ENCODE measurements at regions not wholly inside any gene's neighbourhood (a gene's known extent, or its start where the extent isn't known, plus 50 kb on each side); places are given as distances from the start of the nearest gene placed in this dataset.

- H3K27ac ChIP-seq (ENCODE audit: low read depth, low read length, severe bottlenecking), result no peak overlapping the region
- no peaks in the 10 kb centered on the region for H3K36me3 ChIP-seq (ENCODE audit: control insufficient read depth, insufficient read depth, low read length)
- H3K9me3 ChIP-seq (ENCODE audit: control insufficient read depth, low read length), result no peaks in the 10 kb centered on the region
- no peaks in the 10 kb centered on the region for H3K4me1 ChIP-seq (ENCODE audit: control insufficient read depth, insufficient read depth, low read length, poor library complexity, severe bottlenecking)
- H3K4me3 ChIP-seq (ENCODE audit: extremely low read depth, insufficient read depth, low read length, poor library complexity, severe bottlenecking), result no peak overlapping the region
- WGBS, 2 experiments (ENCODE audit: insufficient coverage in 2 of 2), result 89% methylated on average over 1 of the region's 1 CpG; no CpG with 5 or more reads in 1 of the 2 experiments
These were observed 245.1 kb downstream of the GXYLT1 start for GRCh38 chr12:41899577-41899976.

DNA sequence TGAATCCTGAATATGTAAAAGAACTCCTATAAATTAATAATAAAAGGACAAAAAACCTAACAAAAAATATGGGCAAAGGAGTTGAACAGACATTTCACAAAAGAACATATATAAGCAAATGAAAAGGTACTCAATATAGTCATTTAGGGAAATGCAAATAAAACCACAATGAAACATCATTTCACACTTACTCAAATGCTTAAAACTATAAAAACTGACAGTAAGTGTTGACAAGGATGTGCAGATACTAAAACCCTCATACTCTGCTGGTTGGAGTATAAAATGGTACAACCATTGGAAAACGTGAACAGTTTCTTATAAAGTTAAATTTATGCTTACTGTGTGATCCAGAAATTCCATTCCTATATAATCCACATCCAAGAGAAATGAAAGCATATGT lies 247.1 kb downstream of the GXYLT1 start:
- WGBS, 2 experiments (ENCODE audit: insufficient coverage in 2 of 2), result no CpG with 5 or more reads among the region's 1 CpG
- Histone ChIP-seq H3K9me3 (ENCODE audit: control insufficient read depth, low read length) (no peaks in the 10 kb centered on the region), H3K4me3 (ENCODE audit: extremely low read depth, insufficient read depth, low read length, poor library complexity, severe bottlenecking) (no peak overlapping the region), H3K36me3 (ENCODE audit: control insufficient read depth, insufficient read depth, low read length) (no peaks in the 10 kb centered on the region), H3K4me1 (ENCODE audit: control insufficient read depth, insufficient read depth, low read length, poor library complexity, severe bottlenecking) (no peaks in the 10 kb centered on the region), H3K27ac (ENCODE audit: low read depth, low read length, severe bottlenecking) (no peak overlapping the region)

GRCh38 chr12:41893491-41893890 lies 251.2 kb downstream of the GXYLT1 start:
- no peaks in the 10 kb centered on the region for H3K4me1 ChIP-seq (ENCODE audit: control insufficient read depth, insufficient read depth, low read length, poor library complexity, severe bottlenecking)
- no peaks in the 10 kb centered on the region for H3K36me3 ChIP-seq (ENCODE audit: control insufficient read depth, insufficient read depth, low read length)
- WGBS, 2 experiments (ENCODE audit: insufficient coverage in 2 of 2), result 100% methylated on average over 2 of the region's 3 CpGs; no CpG with 5 or more reads in 1 of the 2 experiments
- no peak overlapping the region for H3K27ac ChIP-seq (ENCODE audit: low read depth, low read length, severe bottlenecking)
- H3K9me3 ChIP-seq (ENCODE audit: control insufficient read depth, low read length), result no peaks in the 10 kb centered on the region
- H3K4me3 ChIP-seq (ENCODE audit: extremely low read depth, insufficient read depth, low read length, poor library complexity, severe bottlenecking), result no peak overlapping the region

DNA sequence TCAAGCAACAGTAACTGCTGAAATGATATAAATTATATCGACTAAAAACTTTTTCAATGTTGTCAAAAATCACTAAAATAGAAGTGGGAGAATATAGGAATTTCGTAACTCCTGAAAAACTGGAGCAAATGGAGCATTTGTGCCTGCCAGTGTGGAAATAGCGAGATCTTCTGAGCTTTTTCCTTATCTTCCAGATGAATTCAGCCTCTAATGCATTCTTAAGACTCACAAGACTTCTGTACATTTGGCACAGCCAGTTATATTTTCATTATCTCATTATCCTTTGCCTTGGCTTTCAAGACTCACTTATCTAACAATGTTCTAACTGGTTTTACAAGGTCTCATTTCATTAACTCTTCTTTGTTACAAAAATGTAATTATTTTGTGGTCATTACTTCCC lies 252.4 kb downstream of the GXYLT1 start:
- H3K27ac ChIP-seq (ENCODE audit: low read depth, low read length, severe bottlenecking), result no peak overlapping the region
- 85 to 91% methylated on average over 1 to 2 of the region's 3 CpGs for WGBS, 2 experiments (ENCODE audit: insufficient coverage in 2 of 2)
- H3K4me3 ChIP-seq (ENCODE audit: extremely low read depth, insufficient read depth, low read length, poor library complexity, severe bottlenecking), result no peak overlapping the region
- H3K36me3 ChIP-seq (ENCODE audit: control insufficient read depth, insufficient read depth, low read length), result no peaks in the 10 kb centered on the region
- no peaks in the 10 kb centered on the region for H3K4me1 ChIP-seq (ENCODE audit: control insufficient read depth, insufficient read depth, low read length, poor library complexity, severe bottlenecking)
- H3K9me3 ChIP-seq (ENCODE audit: control insufficient read depth, low read length), result no peaks in the 10 kb centered on the region

DNA sequence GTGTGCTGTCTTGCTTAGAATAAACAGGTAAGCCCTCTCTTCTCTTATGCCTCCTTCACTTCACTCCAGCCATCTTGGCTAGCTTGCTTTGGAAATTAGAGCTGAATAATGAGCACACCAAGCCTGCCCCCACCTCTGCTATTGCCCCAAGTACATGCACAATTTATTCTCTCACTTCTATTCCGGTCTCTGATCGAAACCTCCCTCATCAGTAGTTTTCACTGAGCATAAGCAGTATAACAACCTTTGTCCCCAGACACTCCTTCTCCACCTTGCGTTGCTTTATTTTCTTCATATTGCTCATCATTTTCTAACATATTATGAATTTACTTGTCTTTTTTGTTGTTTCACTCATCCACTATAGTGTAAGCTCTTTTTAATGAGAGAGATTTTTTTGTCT lies 253.4 kb downstream of the GXYLT1 start:
- WGBS, 2 experiments (ENCODE audit: insufficient coverage in 2 of 2), result 91 to 100% methylated on average over 2 to 3 of the region's 3 CpGs
- Histone ChIP-seq H3K27ac (ENCODE audit: low read depth, low read length, severe bottlenecking) (no peak overlapping the region), H3K36me3 (ENCODE audit: control insufficient read depth, insufficient read depth, low read length) (no peaks in the 10 kb centered on the region), H3K4me3 (ENCODE audit: extremely low read depth, insufficient read depth, low read length, poor library complexity, severe bottlenecking) (no peak overlapping the region), H3K9me3 (ENCODE audit: control insufficient read depth, low read length) (no peaks in the 10 kb centered on the region), H3K4me1 (ENCODE audit: control insufficient read depth, insufficient read depth, low read length, poor library complexity, severe bottlenecking) (no peaks in the 10 kb centered on the region)

DNA sequence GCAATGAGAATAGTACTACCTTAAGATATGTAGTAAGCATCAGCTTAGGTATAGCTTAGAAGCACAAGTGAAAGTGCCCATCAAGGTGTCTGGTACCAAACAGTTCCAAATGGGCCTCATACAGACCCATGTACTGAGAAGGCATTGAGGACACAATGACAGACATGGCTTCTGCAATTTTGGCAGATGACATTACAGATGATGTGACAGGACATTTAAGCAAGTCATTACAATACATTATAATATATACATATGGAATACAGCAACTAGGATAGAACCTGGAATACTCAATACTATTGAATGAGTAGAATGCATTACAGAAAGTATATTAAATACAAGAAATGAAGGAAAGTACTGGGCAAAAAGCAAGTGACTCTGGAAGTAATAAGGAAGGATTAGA lies 256.4 kb downstream of the GXYLT1 start:
- no peak overlapping the region for H3K27ac ChIP-seq (ENCODE audit: low read depth, low read length, severe bottlenecking)
- no peaks in the 10 kb centered on the region for H3K9me3 ChIP-seq (ENCODE audit: control insufficient read depth, low read length)
- no peaks in the 10 kb centered on the region for H3K36me3 ChIP-seq (ENCODE audit: control insufficient read depth, insufficient read depth, low read length)
- no peaks in the 10 kb centered on the region for H3K4me1 ChIP-seq (ENCODE audit: control insufficient read depth, insufficient read depth, low read length, poor library complexity, severe bottlenecking)
- H3K4me3 ChIP-seq (ENCODE audit: extremely low read depth, insufficient read depth, low read length, poor library complexity, severe bottlenecking), result no peak overlapping the region

GRCh38 chr12:41881891-41882805 lies 262.5 kb downstream of the GXYLT1 start:
- Histone ChIP-seq H3K36me3 (ENCODE audit: control insufficient read depth, insufficient read depth, low read length) (no peaks in the 10 kb centered on the region), H3K4me3 (ENCODE audit: extremely low read depth, insufficient read depth, low read length, poor library complexity, severe bottlenecking) (no peak overlapping the region), H3K27ac (ENCODE audit: low read depth, low read length, severe bottlenecking) (no peak overlapping the region), H3K9me3 (ENCODE audit: control insufficient read depth, low read length) (no peaks in the 10 kb centered on the region), H3K4me1 (ENCODE audit: control insufficient read depth, insufficient read depth, low read length, poor library complexity, severe bottlenecking) (no peaks in the 10 kb centered on the region)
- 85 to 94% methylated on average over 2 to 4 of the region's 5 CpGs for WGBS, 2 experiments (ENCODE audit: insufficient coverage in 2 of 2)

DNA sequence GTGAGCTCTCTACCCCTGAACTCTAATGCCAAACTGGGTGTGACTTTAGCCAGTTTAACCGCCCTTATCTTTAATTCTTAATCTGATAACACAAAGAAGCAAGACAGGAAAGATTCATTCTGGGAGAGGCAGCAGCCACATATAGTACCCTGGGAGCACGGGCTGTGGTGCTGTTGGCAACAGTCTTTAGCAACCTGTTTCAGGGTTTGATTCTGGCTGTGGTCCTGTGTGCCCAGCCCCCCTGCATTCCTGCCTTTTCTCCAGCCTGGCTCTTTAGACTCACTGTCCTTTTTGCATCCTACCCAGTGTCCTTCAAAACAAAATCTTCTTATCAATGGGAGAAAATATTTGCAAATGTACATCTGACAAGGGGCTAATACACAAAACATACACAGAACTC lies 275.2 kb downstream of the GXYLT1 start:
- Histone ChIP-seq H3K4me1 (ENCODE audit: control insufficient read depth, insufficient read depth, low read length, poor library complexity, severe bottlenecking) (peaks cover 3% of the 10 kb centered on the region), H3K9me3 (ENCODE audit: control insufficient read depth, low read length) (no peaks in the 10 kb centered on the region), H3K36me3 (ENCODE audit: control insufficient read depth, insufficient read depth, low read length) (no peaks in the 10 kb centered on the region), H3K27ac (ENCODE audit: low read depth, low read length, severe bottlenecking) (no peak overlapping the region), H3K4me3 (ENCODE audit: extremely low read depth, insufficient read depth, low read length, poor library complexity, severe bottlenecking) (no peak overlapping the region)
- WGBS, 2 experiments (ENCODE audit: insufficient coverage in 2 of 2), result 67 to 100% methylated on average over 1 of the region's 2 CpGs

DNA sequence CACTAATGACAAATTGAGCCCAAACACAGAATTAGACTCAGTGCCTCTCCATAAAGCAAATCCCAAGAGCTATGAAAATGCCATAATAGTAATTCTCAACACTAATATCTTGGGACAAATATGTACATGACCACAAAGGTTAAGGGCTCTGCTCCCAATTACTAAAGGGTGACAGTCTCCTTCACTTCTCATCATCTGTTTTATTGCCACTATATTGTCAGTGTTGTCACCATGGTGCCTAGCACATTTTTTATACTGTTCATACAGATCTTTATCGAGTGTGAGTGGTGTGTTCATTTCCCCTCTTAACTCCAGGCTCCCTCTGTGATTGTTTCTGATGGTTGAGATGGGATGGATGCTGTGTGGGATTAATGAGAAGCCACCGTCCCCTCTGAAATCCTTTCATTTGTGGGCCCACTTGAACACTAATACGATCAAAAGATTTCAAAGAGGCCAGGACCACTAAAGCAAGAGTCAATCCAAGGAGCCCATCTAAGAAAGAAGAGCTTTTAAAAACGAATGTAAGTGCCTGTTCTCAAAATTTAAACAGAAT lies 277.7 kb downstream of the GXYLT1 start:
- no peaks in the 10 kb centered on the region for H3K36me3 ChIP-seq (ENCODE audit: control insufficient read depth, insufficient read depth, low read length)
- 79 to 80% methylated on average over 3 of the region's 4 CpGs for WGBS, 2 experiments (ENCODE audit: insufficient coverage in 2 of 2)
- H3K27ac ChIP-seq (ENCODE audit: low read depth, low read length, severe bottlenecking), result no peak overlapping the region
- no peaks in the 10 kb centered on the region for H3K9me3 ChIP-seq (ENCODE audit: control insufficient read depth, low read length)
- no peak overlapping the region for H3K4me3 ChIP-seq (ENCODE audit: extremely low read depth, insufficient read depth, low read length, poor library complexity, severe bottlenecking)
- H3K4me1 ChIP-seq (ENCODE audit: control insufficient read depth, insufficient read depth, low read length, poor library complexity, severe bottlenecking), result peaks cover 3% of the 10 kb centered on the region

DNA sequence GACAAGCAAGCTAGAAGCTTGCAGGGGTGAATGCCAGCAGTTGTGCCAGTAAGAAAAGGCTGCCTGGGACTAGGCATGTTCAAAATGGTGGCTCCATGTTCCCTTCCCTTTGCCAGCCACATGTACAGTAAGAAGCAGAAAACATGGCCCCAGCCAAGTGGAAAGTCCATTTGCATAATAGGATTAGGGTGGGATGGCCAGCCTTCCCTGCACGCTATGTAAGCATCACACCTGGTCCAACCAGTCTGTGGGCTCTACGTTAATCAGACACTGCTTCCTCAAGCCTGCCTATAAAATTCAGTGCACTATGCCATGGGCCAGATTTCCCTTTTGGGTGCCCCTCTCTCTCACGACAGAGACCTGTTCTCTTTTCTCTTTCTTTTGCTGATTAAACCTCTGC lies 288.4 kb downstream of the GXYLT1 start:
- Histone ChIP-seq H3K36me3 (ENCODE audit: control insufficient read depth, insufficient read depth, low read length) (no peaks in the 10 kb centered on the region), H3K27ac (ENCODE audit: low read depth, low read length, severe bottlenecking) (no peak overlapping the region), H3K9me3 (ENCODE audit: control insufficient read depth, low read length) (no peaks in the 10 kb centered on the region), H3K4me1 (ENCODE audit: control insufficient read depth, insufficient read depth, low read length, poor library complexity, severe bottlenecking) (peaks cover 3% of the 10 kb centered on the region), H3K4me3 (ENCODE audit: extremely low read depth, insufficient read depth, low read length, poor library complexity, severe bottlenecking) (no peak overlapping the region)
- WGBS, 2 experiments (ENCODE audit: insufficient coverage in 2 of 2), result 92 to 100% methylated on average over 2 to 3 of the region's 3 CpGs

GRCh38 chr12:41850046-41850445 lies 294.6 kb downstream of the GXYLT1 start:
- H3K27ac ChIP-seq (ENCODE audit: low read depth, low read length, severe bottlenecking), result no peak overlapping the region
- H3K9me3 ChIP-seq (ENCODE audit: control insufficient read depth, low read length), result no peaks in the 10 kb centered on the region
- no peak overlapping the region for H3K4me3 ChIP-seq (ENCODE audit: extremely low read depth, insufficient read depth, low read length, poor library complexity, severe bottlenecking)
- H3K4me1 ChIP-seq (ENCODE audit: control insufficient read depth, insufficient read depth, low read length, poor library complexity, severe bottlenecking), result no peaks in the 10 kb centered on the region
- WGBS, 2 experiments (ENCODE audit: insufficient coverage in 2 of 2), result no CpG with 5 or more reads among the region's 3 CpGs
- no peaks in the 10 kb centered on the region for H3K36me3 ChIP-seq (ENCODE audit: control insufficient read depth, insufficient read depth, low read length)

Data from mesodermal cell (in vitro differentiated cells).